ENCODE measurements at regions not wholly inside any gene's neighbourhood (a gene's known extent, or its start where the extent isn't known, plus 50 kb on each side); places are given as distances from the start of the nearest gene placed in this dataset.

- no peaks in the 10 kb centered on the region for H3K9me3 ChIP-seq (replicated peaks; ENCODE audit: control insufficient read depth, insufficient read depth, low read length)
These were observed 286.6 kb upstream of the RGS6 start for GRCh38 chr14:71645656-71646055.

More at GRCh38 chr14:71645656-71646055, 286.6 kb upstream of the RGS6 start:
- H3K4me1 ChIP-seq (ENCODE audit: control insufficient read depth, extremely low read depth, insufficient read depth, low read length): peaks cover 8% of the 10 kb centered on the region
- no peaks in the 10 kb centered on the region for H4K20me1 ChIP-seq (replicated peaks; ENCODE audit: control insufficient read depth, extremely low read depth, insufficient read depth, low read length)
- no peaks in the 10 kb centered on the region for H3K79me2 ChIP-seq (ENCODE audit: control insufficient read depth, insufficient read depth, low read length)
- no peak overlapping the region for H3K27ac ChIP-seq (ENCODE audit: insufficient read depth, low read depth, low read length)
- H3K9ac ChIP-seq (replicated peaks; ENCODE audit: extremely low read depth, insufficient read depth, low read length): no peak overlapping the region
- dilution Hi-C loops (cut with MboI; ENCODE audit: extremely low pct_ligation_motif_present, low sequenced_read_pairs) (no loop called here), intact Hi-C loops (cut with micrococcal nuclease) (no loop called here)
- H3K27me3 ChIP-seq (ENCODE audit: control insufficient read depth in 2 of 2, insufficient read depth in 2 of 2, low read length in 2 of 2): no peaks in the 10 kb centered on the region
- no peak overlapping the region for H2AFZ ChIP-seq (ENCODE audit: low read depth, low read length)
- no TSS peak for BruUV-seq (replicated peaks)
- TF ChIP-seq EZH2 (IDR thresholded peaks at IDR 0.05; ENCODE audit: borderline replicate concordance, low read depth, low read length, severe bottlenecking) (no peak), MAX (IDR thresholded peaks at IDR 0.05; ENCODE audit: insufficient read depth, insufficient read length) (no peak), JUN (IDR thresholded peaks at IDR 0.05; ENCODE audit: borderline replicate concordance, insufficient read depth, insufficient read length, low read depth) (no peak), GATA2 (IDR thresholded peaks at IDR 0.05; ENCODE audit: insufficient read depth, insufficient read length, low read depth, low read length) (no peak), MYC (IDR thresholded peaks at IDR 0.05; ENCODE audit: low read depth, low read length) (no peak), FOS (IDR thresholded peaks at IDR 0.05; ENCODE audit: borderline replicate concordance, insufficient read depth, low read length) (no peak), POLR2AphosphoS5 (IDR thresholded peaks at IDR 0.05; ENCODE audit: insufficient read depth, low read depth, low read length) (no peak), POLR2A (IDR thresholded peaks at IDR 0.05; ENCODE audit: low read depth, low read length) (no peak)
- TF ChIP-seq, protein P1, sequence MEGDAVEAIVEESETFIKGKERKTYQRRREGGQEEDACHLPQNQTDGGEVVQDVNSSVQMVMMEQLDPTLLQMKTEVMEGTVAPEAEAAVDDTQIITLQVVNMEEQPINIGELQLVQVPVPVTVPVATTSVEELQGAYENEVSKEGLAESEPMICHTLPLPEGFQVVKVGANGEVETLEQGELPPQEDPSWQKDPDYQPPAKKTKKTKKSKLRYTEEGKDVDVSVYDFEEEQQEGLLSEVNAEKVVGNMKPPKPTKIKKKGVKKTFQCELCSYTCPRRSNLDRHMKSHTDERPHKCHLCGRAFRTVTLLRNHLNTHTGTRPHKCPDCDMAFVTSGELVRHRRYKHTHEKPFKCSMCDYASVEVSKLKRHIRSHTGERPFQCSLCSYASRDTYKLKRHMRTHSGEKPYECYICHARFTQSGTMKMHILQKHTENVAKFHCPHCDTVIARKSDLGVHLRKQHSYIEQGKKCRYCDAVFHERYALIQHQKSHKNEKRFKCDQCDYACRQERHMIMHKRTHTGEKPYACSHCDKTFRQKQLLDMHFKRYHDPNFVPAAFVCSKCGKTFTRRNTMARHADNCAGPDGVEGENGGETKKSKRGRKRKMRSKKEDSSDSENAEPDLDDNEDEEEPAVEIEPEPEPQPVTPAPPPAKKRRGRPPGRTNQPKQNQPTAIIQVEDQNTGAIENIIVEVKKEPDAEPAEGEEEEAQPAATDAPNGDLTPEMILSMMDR (IDR thresholded peaks at IDR 0.05; ENCODE audit: extremely low read depth in 1 of 2, insufficient read depth in 1 of 2, low read depth in 1 of 2, low read length in 2 of 2): no peak
- no peak for DNase-seq (ENCODE audit: low read depth, low spot score)
- FAIRE-seq: no peak
- H3K4me3 ChIP-seq (replicated peaks in 1 of 3; ENCODE audit: insufficient read depth in 1 of 3, low read depth in 1 of 3, low read length in 3 of 3): no peak overlapping the region
- no peak overlapping the region for H3K4me2 ChIP-seq (ENCODE audit: insufficient read depth, low read length)
- H3K36me3 ChIP-seq (ENCODE audit: control insufficient read depth in 2 of 2, extremely low read depth in 1 of 2, insufficient read depth in 2 of 2, low read length in 2 of 2): no peaks in the 10 kb centered on the region
- CTCF ChIA-PET: no interaction called here
- POLR2A ChIA-PET: no interaction called here
- no peaks in the 10 kb centered on the region for H3K9me1 ChIP-seq (replicated peaks; ENCODE audit: control insufficient read depth, extremely low read depth, insufficient read depth, low read length)
